SK-N-SH (cell line): ENCODE measurements at regions not wholly inside any gene's neighbourhood (a gene's known extent, or its start where the extent isn't known, plus 50 kb on each side); places are given as distances from the start of the nearest gene placed in this dataset.

Source experiments
- CTCF ChIA-PET: fragments of 300-600, 350-600 bp; formaldehyde crosslinking; extraction: SDS; loops from one replicate; lab custom pipeline; 2021; lab: Yijun Ruan, JAX
- POLR2A ChIA-PET: fragments of 350-600 bp; sonication (Branson Sonifier 250); formaldehyde crosslinking; extraction: SDS; loops from one replicate; lab custom pipeline; 2020; ENCODE audit warnings: antibody characterized with exemption, inconsistent platforms; lab: Yijun Ruan, JAX
- DNase-seq: peaks from one replicate; pipeline ENCODE4 v3.0.0; 2012
- H2AFZ ChIP-seq: fragments of 200-600 bp; sonication (generic); 2 replicates; pipeline ENCODE4 v1.8.1; 2016; ENCODE audit warnings: antibody characterized with exemption, mild to moderate bottlenecking, low read depth
- H3F3A ChIP-seq: fragments of 200-600 bp; sonication (generic); replicated peaks from 2 replicates; pipeline ENCODE3; 2016; ENCODE audit warnings: antibody characterized with exemption, mild to moderate bottlenecking; ENCODE audit not compliant: insufficient read depth
- H3K27ac ChIP-seq, 2 experiments: fragments of 200-500 bp in 1 of 2; fragments of 200-600 bp in 1 of 2; sonication (Bioruptor generic) in 1 of 2; sonication (generic), shearing (Covaris generic) in 1 of 2; 2 replicates each; pipeline versions ENCODE4 v1.5.1 to v1.6.1; 2014 to 2016; ENCODE audit warnings: low read depth in 2 of 2, inconsistent platforms in 1 of 2, low read length in 1 of 2, mild to moderate bottlenecking in 1 of 2, mixed read lengths in 1 of 2
- H3K27me3 ChIP-seq: fragments of 200-600 bp; sonication (generic), shearing (Covaris generic); 2 replicates; pipeline ENCODE4 v1.6.1; 2016; ENCODE audit warnings: mixed run types; ENCODE audit not compliant: insufficient read depth
- H3K36me3 ChIP-seq, 2 experiments: fragments of 200-500 bp in 1 of 2; fragments of 200-600 bp in 1 of 2; sonication (Bioruptor generic) in 1 of 2; sonication (generic) in 1 of 2; replicated peaks in 1 of 2; 2 replicates each; pipeline versions ENCODE3 to v1.5.1; 2014 to 2016; ENCODE audit warnings: low read length in 1 of 2, mild to moderate bottlenecking in 1 of 2; ENCODE audit not compliant: insufficient read depth in 2 of 2, control insufficient read depth in 1 of 2
- H3K4me1 ChIP-seq, 2 experiments: fragments of 200-500 bp in 1 of 2; fragments of 200-600 bp in 1 of 2; sonication (Bioruptor generic) in 1 of 2; sonication (generic), shearing (Covaris generic) in 1 of 2; 2 replicates each; pipeline versions ENCODE4 v1.5.1 to v1.6.1; 2014 to 2016; ENCODE audit warnings: low read depth in 1 of 2, low read length in 1 of 2, mixed run types in 1 of 2; ENCODE audit not compliant: insufficient read depth in 2 of 2, control insufficient read depth in 1 of 2
- H3K4me2 ChIP-seq: fragments of 200-600 bp; sonication (generic), shearing (Covaris generic); 2 replicates; pipeline ENCODE4 v1.6.1; 2017; ENCODE audit warnings: mixed run types
- H3K4me3 ChIP-seq, 2 experiments: fragments of 200-500 bp in 1 of 2; fragments of 200-600 bp in 1 of 2; sonication (Bioruptor generic) in 1 of 2; sonication (generic), shearing (Covaris generic) in 1 of 2; 2 replicates each; pipeline versions ENCODE4 v1.5.1 to v1.8.1; 2014 to 2016; ENCODE audit warnings: low read depth in 2 of 2, inconsistent platforms in 1 of 2, low read length in 1 of 2, mild to moderate bottlenecking in 1 of 2, mixed read lengths in 1 of 2, moderate library complexity in 1 of 2
- H3K79me2 ChIP-seq: fragments of 200-600 bp; sonication (generic); 2 replicates; pipeline ENCODE4 v1.8.1; 2017; ENCODE audit warnings: mild to moderate bottlenecking; ENCODE audit not compliant: insufficient read depth
- H3K9ac ChIP-seq: fragments of 200-600 bp; sonication (generic); 2 replicates; pipeline ENCODE4 v1.6.1; 2017; ENCODE audit warnings: mixed run types
- H3K9me2 ChIP-seq: fragments of 200-600 bp; sonication (generic); 2 replicates; pipeline ENCODE4 v1.6.1; 2017; ENCODE audit warnings: mixed run types
- H3K9me3 ChIP-seq: fragments of 200-600 bp; sonication (generic); 2 replicates; pipeline ENCODE4 v1.6.1; 2017; ENCODE audit warnings: mixed run types, mild to moderate bottlenecking, moderate library complexity
- H4K20me1 ChIP-seq: fragments of 200-600 bp; sonication (generic); 2 replicates; pipeline ENCODE4 v1.6.1; 2017; ENCODE audit warnings: mild to moderate bottlenecking, mixed run types; ENCODE audit not compliant: insufficient read depth
- ELF1 ChIP-seq: IDR thresholded peaks from 2 replicates; pipeline ENCODE4 v1.4.0; 2012
- FOXM1 ChIP-seq: IDR thresholded peaks from 2 replicates; pipeline ENCODE4 v1.4.0; 2012; ENCODE audit warnings: low read depth, mild to moderate bottlenecking
- GABPA ChIP-seq: IDR thresholded peaks from 2 replicates; pipeline ENCODE4 v1.4.0; 2012; ENCODE audit warnings: low read depth, mild to moderate bottlenecking
- GATA2 ChIP-seq: sonication (generic); formaldehyde crosslinking; IDR thresholded peaks from 2 replicates; pipeline ENCODE4 v1.5.0; 2020; ENCODE audit warnings: mild to moderate bottlenecking, missing genetic modification reagents
- JUND ChIP-seq: IDR thresholded peaks from 2 replicates; pipeline ENCODE4 v1.4.0; 2012
- MXI1 ChIP-seq: IDR thresholded peaks from 2 replicates; pipeline ENCODE4 v1.6.1; 2012; ENCODE audit warnings: mild to moderate bottlenecking, low read depth, low read length, improper control_type of control experiment
- NFIC ChIP-seq: IDR thresholded peaks from 2 replicates; pipeline ENCODE4 v1.4.0; 2012; ENCODE audit warnings: borderline replicate concordance
- PBX3 ChIP-seq: IDR thresholded peaks from 2 replicates; pipeline ENCODE4; 2012
- POLR2AphosphoS5 ChIP-seq: IDR thresholded peaks from 2 replicates; pipeline ENCODE4 v1.6.1; 2012; ENCODE audit warnings: low read depth, low read length
- RAD21 ChIP-seq: IDR thresholded peaks from 2 replicates; pipeline ENCODE4 v1.6.1; 2012; ENCODE audit warnings: mild to moderate bottlenecking, low read length
- REST ChIP-seq: IDR thresholded peaks from 2 replicates; pipeline ENCODE4 v1.6.1; 2012; ENCODE audit warnings: mild to moderate bottlenecking, low read depth, low read length, moderate library complexity
- RFX5 ChIP-seq: IDR thresholded peaks from 2 replicates; pipeline ENCODE4 v1.6.1; 2012; ENCODE audit warnings: mild to moderate bottlenecking, improper control_type of control experiment, low read length
- SMC3 ChIP-seq: IDR thresholded peaks from 2 replicates; pipeline ENCODE4 v1.6.1; 2012; ENCODE audit warnings: low read depth, low read length, improper control_type of control experiment
- TAF1 ChIP-seq: IDR thresholded peaks from 2 replicates; pipeline ENCODE4 v1.6.1; 2012; ENCODE audit warnings: low read depth, mild to moderate bottlenecking, low read length, moderate library complexity, borderline replicate concordance
- WGBS: methylation state at CpG from one replicate; pipeline ENCODE4 v1.1.6; 2017; ENCODE audit warnings: low lambda C conversion rate; 5-methylcytosine and 5-hydroxymethylcytosine counted together
- TF ChIP-seq, protein P1 (sequence below): fragments of 200-600 bp; sonication (generic); IDR thresholded peaks from 2 replicates; pipeline ENCODE4 v1.6.1; 2017; ENCODE audit warnings: antibody characterized with exemption, mild to moderate bottlenecking, moderate library complexity
- TF ChIP-seq, protein P2 (sequence below): fragments of 150-350 bp; IDR thresholded peaks from 2 replicates; pipeline ENCODE4 v1.6.1; 2017; ENCODE audit warnings: antibody characterized with exemption, low read length, low read depth, borderline replicate concordance
- TF ChIP-seq, protein P3 (sequence below): IDR thresholded peaks from 2 replicates; pipeline ENCODE4 v1.4.0; 2012; ENCODE audit warnings: low read depth
- TF ChIP-seq, protein P4 (sequence below): IDR thresholded peaks from 2 replicates; pipeline ENCODE4 v1.4.0; 2012; ENCODE audit warnings: low read depth, borderline replicate concordance

GRCh38 chr1:88104886-88105285 is 579.2 kb upstream of the PKN2 start (continued):
- TF ChIP-seq, protein P1, sequence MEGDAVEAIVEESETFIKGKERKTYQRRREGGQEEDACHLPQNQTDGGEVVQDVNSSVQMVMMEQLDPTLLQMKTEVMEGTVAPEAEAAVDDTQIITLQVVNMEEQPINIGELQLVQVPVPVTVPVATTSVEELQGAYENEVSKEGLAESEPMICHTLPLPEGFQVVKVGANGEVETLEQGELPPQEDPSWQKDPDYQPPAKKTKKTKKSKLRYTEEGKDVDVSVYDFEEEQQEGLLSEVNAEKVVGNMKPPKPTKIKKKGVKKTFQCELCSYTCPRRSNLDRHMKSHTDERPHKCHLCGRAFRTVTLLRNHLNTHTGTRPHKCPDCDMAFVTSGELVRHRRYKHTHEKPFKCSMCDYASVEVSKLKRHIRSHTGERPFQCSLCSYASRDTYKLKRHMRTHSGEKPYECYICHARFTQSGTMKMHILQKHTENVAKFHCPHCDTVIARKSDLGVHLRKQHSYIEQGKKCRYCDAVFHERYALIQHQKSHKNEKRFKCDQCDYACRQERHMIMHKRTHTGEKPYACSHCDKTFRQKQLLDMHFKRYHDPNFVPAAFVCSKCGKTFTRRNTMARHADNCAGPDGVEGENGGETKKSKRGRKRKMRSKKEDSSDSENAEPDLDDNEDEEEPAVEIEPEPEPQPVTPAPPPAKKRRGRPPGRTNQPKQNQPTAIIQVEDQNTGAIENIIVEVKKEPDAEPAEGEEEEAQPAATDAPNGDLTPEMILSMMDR: no peak
- TF ChIP-seq MXI1: no peak
- no peak for TF ChIP-seq RAD21
- TF ChIP-seq JUND: no peak
- no peak for TF ChIP-seq FOXM1
- TF ChIP-seq, protein P2, sequence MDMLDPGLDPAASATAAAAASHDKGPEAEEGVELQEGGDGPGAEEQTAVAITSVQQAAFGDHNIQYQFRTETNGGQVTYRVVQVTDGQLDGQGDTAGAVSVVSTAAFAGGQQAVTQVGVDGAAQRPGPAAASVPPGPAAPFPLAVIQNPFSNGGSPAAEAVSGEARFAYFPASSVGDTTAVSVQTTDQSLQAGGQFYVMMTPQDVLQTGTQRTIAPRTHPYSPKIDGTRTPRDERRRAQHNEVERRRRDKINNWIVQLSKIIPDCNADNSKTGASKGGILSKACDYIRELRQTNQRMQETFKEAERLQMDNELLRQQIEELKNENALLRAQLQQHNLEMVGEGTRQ: no peak
- no peak for TF ChIP-seq SMC3

- no peak overlapping the region for H3K27ac ChIP-seq
- H4K20me1 ChIP-seq: no peaks in the 10 kb centered on the region
- WGBS: 21% methylated on average over 3 of the region's 3 CpGs
These were observed 572.3 kb upstream of the PKN2 start for GRCh38 chr1:88111816-88112215.

More at GRCh38 chr1:88111816-88112215, 572.3 kb upstream of the PKN2 start:
- no peaks in the 10 kb centered on the region for H3K27me3 ChIP-seq
- H3K36me3 ChIP-seq: no peaks in the 10 kb centered on the region
- no peak overlapping the region for H2AFZ ChIP-seq
- H3K4me2 ChIP-seq: no peak overlapping the region
- no peak for DNase-seq
- no peaks in the 10 kb centered on the region for H3K9me3 ChIP-seq
- no peaks in the 10 kb centered on the region for H3K9me2 ChIP-seq
- no peaks in the 10 kb centered on the region for H3K79me2 ChIP-seq
- ChIA-PET POLR2A (no interaction called here), CTCF (no interaction called here)
- H3K4me3 ChIP-seq: no peak overlapping the region
- H3K9ac ChIP-seq: no peak overlapping the region
- H3K4me1 ChIP-seq: no peaks in the 10 kb centered on the region
- no peaks in the 10 kb centered on the region for H3F3A ChIP-seq
- no peak for TF ChIP-seq TAF1
- TF ChIP-seq, protein P3, sequence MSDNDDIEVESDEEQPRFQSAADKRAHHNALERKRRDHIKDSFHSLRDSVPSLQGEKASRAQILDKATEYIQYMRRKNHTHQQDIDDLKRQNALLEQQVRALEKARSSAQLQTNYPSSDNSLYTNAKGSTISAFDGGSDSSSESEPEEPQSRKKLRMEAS: no peak
- no peak for TF ChIP-seq NFIC
- TF ChIP-seq SMC3: no peak
- no peak for TF ChIP-seq GABPA
- no peak for TF ChIP-seq PBX3
- TF ChIP-seq POLR2AphosphoS5: no peak
- TF ChIP-seq, protein P4, sequence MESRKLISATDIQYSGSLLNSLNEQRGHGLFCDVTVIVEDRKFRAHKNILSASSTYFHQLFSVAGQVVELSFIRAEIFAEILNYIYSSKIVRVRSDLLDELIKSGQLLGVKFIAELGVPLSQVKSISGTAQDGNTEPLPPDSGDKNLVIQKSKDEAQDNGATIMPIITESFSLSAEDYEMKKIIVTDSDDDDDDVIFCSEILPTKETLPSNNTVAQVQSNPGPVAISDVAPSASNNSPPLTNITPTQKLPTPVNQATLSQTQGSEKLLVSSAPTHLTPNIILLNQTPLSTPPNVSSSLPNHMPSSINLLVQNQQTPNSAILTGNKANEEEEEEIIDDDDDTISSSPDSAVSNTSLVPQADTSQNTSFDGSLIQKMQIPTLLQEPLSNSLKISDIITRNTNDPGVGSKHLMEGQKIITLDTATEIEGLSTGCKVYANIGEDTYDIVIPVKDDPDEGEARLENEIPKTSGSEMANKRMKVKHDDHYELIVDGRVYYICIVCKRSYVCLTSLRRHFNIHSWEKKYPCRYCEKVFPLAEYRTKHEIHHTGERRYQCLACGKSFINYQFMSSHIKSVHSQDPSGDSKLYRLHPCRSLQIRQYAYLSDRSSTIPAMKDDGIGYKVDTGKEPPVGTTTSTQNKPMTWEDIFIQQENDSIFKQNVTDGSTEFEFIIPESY: no peak
- no peak for TF ChIP-seq REST
- TF ChIP-seq GATA2 (CRISPR knock-in tag): no peak
- no peak for TF ChIP-seq ELF1
- TF ChIP-seq RFX5: no peak
